ENCODE measurements at regions not wholly inside any gene's neighbourhood (a gene's known extent, or its start where the extent isn't known, plus 50 kb on each side); places are given as distances from the start of the nearest gene placed in this dataset.
"Not testable (repeated sequence)": the region's sequence is repeated elsewhere in the genome, so short reads cannot be mapped to it uniquely, and the experiment has no call there.

- DNase-seq (ENCODE audit: insufficient read length, low spot score) (no peak), FAIRE-seq (no peak)
These were observed 227.1 kb downstream of the RFPL4B start for GRCh38 chr6:112574190-112574589.

GRCh38 chr6:112575309-112575834, 228.2 kb downstream of the RFPL4B start:
- DNase-seq (ENCODE audit: insufficient read length, low spot score) = no peak
- no peak for FAIRE-seq

GRCh38 chr6:112576423-112576822, 229.3 kb downstream of the RFPL4B start:
- FAIRE-seq = no peak

GRCh38 chr6:112579601-112580000, 232.5 kb downstream of the RFPL4B start:
- no peak for DNase-seq (ENCODE audit: insufficient read length, low spot score)
- no peak for FAIRE-seq

More at GRCh38 chr6:112576423-112576822, 229.3 kb downstream of the RFPL4B start:
- no peak for DNase-seq (ENCODE audit: insufficient read length, low spot score)

GRCh38 chr6:112581015-112581414, 233.9 kb downstream of the RFPL4B start:
- FAIRE-seq (no peak), DNase-seq (ENCODE audit: insufficient read length, low spot score) (no peak)

- no peak for FAIRE-seq
- no peak for DNase-seq (ENCODE audit: insufficient read length, low spot score)
These were observed 243.2 kb downstream of the RFPL4B start for GRCh38 chr6:112590326-112590725.

- DNase-seq (ENCODE audit: insufficient read length, low spot score) (no peak), FAIRE-seq (no peak)
These were observed 244.2 kb downstream of the RFPL4B start for GRCh38 chr6:112591329-112591728.

- DNase-seq (ENCODE audit: insufficient read length, low spot score) = no peak
- FAIRE-seq = no peak
These were observed 245.0 kb downstream of the RFPL4B start for GRCh38 chr6:112592159-112592558.

- FAIRE-seq (no peak), DNase-seq (ENCODE audit: insufficient read length, low spot score) (no peak)
These were observed 247.9 kb downstream of the RFPL4B start for GRCh38 chr6:112594886-112595594.

- FAIRE-seq (no peak), DNase-seq (ENCODE audit: insufficient read length, low spot score) (no peak)
These were observed 248.7 kb downstream of the RFPL4B start for GRCh38 chr6:112595841-112596240.

GRCh38 chr6:112597176-112597575, 250.0 kb downstream of the RFPL4B start:
- FAIRE-seq (no peak), DNase-seq (ENCODE audit: insufficient read length, low spot score) (no peak)

- DNase-seq (ENCODE audit: insufficient read length, low spot score) = no peak
- FAIRE-seq = no peak
These were observed 253.0 kb downstream of the RFPL4B start for GRCh38 chr6:112600168-112600567.

GRCh38 chr6:112603726-112604125, 256.6 kb downstream of the RFPL4B start:
- FAIRE-seq (no peak), DNase-seq (ENCODE audit: insufficient read length, low spot score) (no peak)

GRCh38 chr6:112606656-112607435, 259.7 kb downstream of the RFPL4B start:
- DNase-seq (ENCODE audit: insufficient read length, low spot score) (no peak), FAIRE-seq (no peak)

GRCh38 chr6:112608925-112609324, 261.8 kb downstream of the RFPL4B start:
- not testable (repeated sequence) for FAIRE-seq; DNase-seq (ENCODE audit: insufficient read length, low spot score)

- DNase-seq (ENCODE audit: insufficient read length, low spot score) (no peak), FAIRE-seq (no peak)
These were observed 266.3 kb downstream of the RFPL4B start for GRCh38 chr6:112613410-112613809.

GRCh38 chr6:112618849-112619248, 271.7 kb downstream of the RFPL4B start:
- DNase-seq (ENCODE audit: insufficient read length, low spot score) (no peak), FAIRE-seq (no peak)

- FAIRE-seq (no peak), DNase-seq (ENCODE audit: insufficient read length, low spot score) (no peak)
These were observed 273.9 kb downstream of the RFPL4B start for GRCh38 chr6:112620812-112621569.

- no peak for DNase-seq (ENCODE audit: insufficient read length, low spot score)
These were observed 274.9 kb downstream of the RFPL4B start for GRCh38 chr6:112622036-112622435.

GRCh38 chr6:112626468-112627082, 279.4 kb downstream of the RFPL4B start:
- no peak for FAIRE-seq
- DNase-seq (ENCODE audit: insufficient read length, low spot score) = no peak

More at GRCh38 chr6:112622036-112622435, 274.9 kb downstream of the RFPL4B start:
- FAIRE-seq = no peak

- no peak for DNase-seq (ENCODE audit: insufficient read length, low spot score)
- FAIRE-seq = no peak
These were observed 287.2 kb downstream of the RFPL4B start for GRCh38 chr6:112634376-112634775.

All from GM19239 (cell line).